HG03097 (cell line): ENCODE measurements at regions not wholly inside any gene's neighbourhood (a gene's known extent, or its start where the extent isn't known, plus 50 kb on each side); places are given as distances from the start of the nearest gene placed in this dataset.

Source experiments
- ATAC-seq: cut with Tn5 transposase; IDR thresholded peaks from one replicate; pipeline ENCODE4 v1.9.1; 2021; ENCODE audit not compliant: unreplicated experiment, low FRiP score

- ATAC-seq = no peak
These were observed 208.6 kb upstream of the JARID2 start for GRCh38 chr6:15037253-15037652.

- ATAC-seq = no peak
These were observed 207.7 kb upstream of the JARID2 start for GRCh38 chr6:15038013-15038791.

GRCh38 chr6:15039136-15039535 lies 206.7 kb upstream of the JARID2 start:
- ATAC-seq = no peak

- no peak for ATAC-seq
These were observed 202.9 kb upstream of the JARID2 start for GRCh38 chr6:15042938-15043337.

- ATAC-seq = no peak
These were observed 201.6 kb upstream of the JARID2 start for GRCh38 chr6:15044146-15044882.

- no peak for ATAC-seq
These were observed 200.9 kb upstream of the JARID2 start for GRCh38 chr6:15044948-15045347.

GRCh38 chr6:15046751-15047150 lies 199.1 kb upstream of the JARID2 start:
- no peak for ATAC-seq

- no peak for ATAC-seq
These were observed 197.5 kb upstream of the JARID2 start for GRCh38 chr6:15048367-15048766.

- no peak for ATAC-seq
These were observed 187.4 kb upstream of the JARID2 start for GRCh38 chr6:15058200-15059061.

GRCh38 chr6:15061180-15061641 lies 184.7 kb upstream of the JARID2 start:
- no peak for ATAC-seq

- ATAC-seq = no peak
These were observed 183.9 kb upstream of the JARID2 start for GRCh38 chr6:15061908-15062515.

- ATAC-seq = no peak
These were observed 183.2 kb upstream of the JARID2 start for GRCh38 chr6:15062516-15063252.

- ATAC-seq = no peak
These were observed 182.5 kb upstream of the JARID2 start for GRCh38 chr6:15063253-15063853.

- no peak for ATAC-seq
These were observed 180.4 kb upstream of the JARID2 start for GRCh38 chr6:15065261-15065989.

GRCh38 chr6:15066089-15066758 lies 179.6 kb upstream of the JARID2 start:
- ATAC-seq = no peak

GRCh38 chr6:15073344-15073789 lies 172.5 kb upstream of the JARID2 start:
- ATAC-seq = no peak

GRCh38 chr6:15073883-15074465 lies 171.9 kb upstream of the JARID2 start:
- ATAC-seq = no peak

- no peak for ATAC-seq
These were observed 171.1 kb upstream of the JARID2 start for GRCh38 chr6:15074806-15075205.
